22Rv1 (cell line): ENCODE measurements at regions not wholly inside any gene's neighbourhood (a gene's known extent, or its start where the extent isn't known, plus 50 kb on each side); places are given as distances from the start of the nearest gene placed in this dataset.

Source experiments
- H3K27ac ChIP-seq: fragments of 450-650 bp; 2 replicates; pipeline ENCODE4 v1.5.1; 2017
- CTCF ChIP-seq: fragments of 450-650 bp; IDR thresholded peaks from 2 replicates; pipeline ENCODE4 v1.5.1; 2017; ENCODE audit warnings: mild to moderate bottlenecking
- ZFX ChIP-seq: fragments of 450-650 bp; IDR thresholded peaks from 2 replicates; pipeline ENCODE4 v1.6.1; 2017; ENCODE audit warnings: antibody characterized with exemption, borderline replicate concordance

GRCh38 chr1:2910211-2910610 is 108.7 kb upstream of the TTC34 start:
- TF ChIP-seq CTCF = no peak
- TF ChIP-seq ZFX = no peak
- no peak overlapping the region for H3K27ac ChIP-seq

DNA sequence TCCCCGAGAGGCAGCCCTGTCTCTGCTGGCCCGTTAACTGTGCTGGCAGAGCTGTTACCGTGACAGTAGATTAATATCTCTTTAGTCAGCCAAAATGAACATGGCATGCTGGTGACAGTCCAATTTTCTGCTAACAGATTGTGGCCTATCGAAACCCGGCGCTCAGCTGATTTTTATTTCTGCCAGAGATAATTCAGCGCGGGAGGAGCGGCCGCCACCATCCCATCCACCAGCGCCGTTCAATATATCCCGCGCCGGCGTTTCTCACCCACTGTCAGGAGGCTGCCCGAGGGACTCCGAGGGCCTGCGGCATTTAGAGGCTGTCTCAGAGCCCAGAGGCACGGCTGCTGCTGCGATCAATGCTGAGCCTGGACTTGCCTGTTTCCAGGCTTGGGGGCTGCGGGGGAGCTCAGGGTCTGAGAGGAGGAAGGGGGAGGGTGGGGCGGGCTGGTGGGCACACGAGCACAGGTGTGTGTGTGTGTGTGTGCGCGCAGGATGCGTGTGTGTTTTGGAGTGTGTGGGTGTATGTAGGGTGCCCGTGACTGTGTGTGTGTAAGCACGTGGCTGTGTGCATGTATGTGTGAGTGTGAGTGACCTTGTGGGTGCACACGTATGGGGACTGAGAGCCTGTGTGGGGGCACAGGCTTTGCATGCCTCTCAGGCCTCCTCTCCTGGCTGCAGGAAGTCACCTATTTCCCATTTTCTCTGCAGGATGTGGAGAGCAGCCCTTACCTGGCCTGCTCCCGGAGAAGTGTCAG is 109.7 kb upstream of the ACTRT2 start:
- H3K27ac ChIP-seq = no peak overlapping the region
- TF ChIP-seq CTCF = no peak
- TF ChIP-seq ZFX = no peak

DNA sequence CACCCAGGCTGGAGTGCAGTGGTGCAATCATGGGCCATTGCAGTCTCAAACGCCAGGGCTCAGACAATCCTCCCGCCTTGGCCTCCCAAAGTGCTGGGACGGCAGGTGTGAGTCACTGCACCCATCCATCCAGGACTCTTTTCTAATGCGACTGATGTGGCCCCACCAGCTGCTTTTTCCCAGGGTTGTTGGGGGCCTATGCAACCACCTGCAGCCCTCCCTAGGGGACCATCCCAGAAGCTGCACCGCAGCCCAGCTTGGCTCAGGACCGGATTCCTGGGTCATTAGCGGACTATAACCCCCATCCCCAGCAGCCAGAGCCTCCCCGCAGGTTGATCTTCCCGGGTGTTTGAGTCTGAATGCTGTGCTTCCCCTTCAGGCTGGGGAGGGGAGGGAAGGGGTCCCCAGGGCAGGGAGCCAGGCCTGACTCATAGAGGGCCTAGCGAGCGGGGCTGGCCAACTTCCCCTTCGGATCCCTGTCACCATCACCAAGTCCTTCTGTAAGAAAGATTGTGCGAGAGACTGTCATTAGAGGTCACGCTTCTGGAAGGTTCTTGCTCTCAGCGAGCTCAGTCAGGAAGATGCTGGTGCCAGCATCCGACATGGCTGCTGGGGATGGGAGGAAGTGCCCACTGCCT is 108.7 kb upstream of the ACTRT2 start:
- TF ChIP-seq CTCF (no peak), ZFX (no peak)
- no peak overlapping the region for H3K27ac ChIP-seq

GRCh38 chr1:2913091-2913490 is 108.2 kb upstream of the ACTRT2 start:
- no peak overlapping the region for H3K27ac ChIP-seq
- TF ChIP-seq ZFX (no peak), CTCF (no peak)

DNA sequence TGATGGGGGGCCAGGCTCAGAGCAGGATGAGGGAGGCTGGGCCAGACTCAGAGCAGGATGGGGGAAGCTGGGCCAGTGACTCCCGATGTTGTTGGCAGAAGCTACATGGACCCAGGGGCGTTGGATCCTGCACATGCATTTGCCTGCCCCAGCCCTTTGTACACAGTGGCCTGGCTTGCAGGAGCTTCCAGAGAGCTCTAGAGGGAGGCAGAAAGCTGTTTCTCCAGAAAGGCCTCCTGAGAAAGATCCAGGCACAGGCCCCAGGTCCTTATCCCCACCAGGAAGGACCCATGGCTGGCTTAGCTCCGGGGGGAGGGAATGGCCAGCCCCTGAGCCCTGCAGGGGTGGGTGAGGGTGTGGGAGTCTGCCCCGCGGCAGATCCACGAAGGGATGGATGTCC is 106.6 kb upstream of the ACTRT2 start:
- no peak overlapping the region for H3K27ac ChIP-seq
- TF ChIP-seq ZFX (no peak), CTCF (no peak)

DNA sequence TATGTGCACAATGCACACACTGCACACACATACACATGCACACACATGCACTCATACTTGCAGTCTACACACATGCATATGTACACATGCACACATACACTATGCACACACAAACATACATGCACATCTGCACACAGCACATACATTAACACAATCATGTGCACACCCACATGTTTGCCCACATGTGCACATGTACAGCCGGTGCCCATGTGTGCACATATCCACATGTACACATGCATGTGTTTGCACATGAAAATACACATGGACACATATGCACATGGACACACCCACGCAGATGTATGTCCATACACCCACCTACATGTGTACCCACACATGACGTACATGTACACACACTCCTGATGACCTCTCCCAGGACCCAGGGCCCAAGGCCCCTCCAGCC is 105.1 kb upstream of the ACTRT2 start:
- TF ChIP-seq CTCF (no peak), ZFX (no peak)
- H3K27ac ChIP-seq = no peak overlapping the region

DNA sequence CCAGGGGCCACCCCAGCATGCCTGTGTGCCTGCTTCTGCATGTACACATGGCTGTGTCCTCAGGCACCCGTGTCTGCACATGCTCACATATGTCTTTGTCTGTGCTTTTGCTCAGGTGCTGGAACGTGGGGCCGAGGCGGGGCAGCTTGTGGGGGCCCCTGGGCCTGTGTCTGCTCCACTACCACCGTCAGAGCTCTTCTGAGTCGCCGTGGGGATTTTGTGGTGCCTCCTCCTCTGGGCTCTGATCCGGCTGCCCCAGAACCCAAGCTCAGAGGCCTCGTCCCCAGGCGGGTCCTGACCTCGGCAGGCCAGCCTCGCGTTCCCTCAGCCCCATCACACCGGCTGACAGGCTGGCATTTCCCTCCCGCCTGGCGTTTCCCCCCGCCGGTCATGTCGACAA is 104.6 kb upstream of the ACTRT2 start:
- TF ChIP-seq ZFX = no peak
- TF ChIP-seq CTCF = no peak

More for the DNA sequence above, 104.6 kb upstream of the ACTRT2 start:
- no peak overlapping the region for H3K27ac ChIP-seq
